Loucy (cell line): ENCODE measurements at regions not wholly inside any gene's neighbourhood (a gene's known extent, or its start where the extent isn't known, plus 50 kb on each side); places are given as distances from the start of the nearest gene placed in this dataset.

Experiments used
- H2AFZ ChIP-seq: fragments of 200-600 bp; sonication (generic); 2 replicates; pipeline ENCODE4 v1.6.0; 2016; ENCODE audit warnings: antibody characterized with exemption, mild to moderate bottlenecking, low read length, moderate library complexity
- H3F3A ChIP-seq: fragments of 200-600 bp; 2 replicates; pipeline ENCODE4 v1.6.0; 2016; ENCODE audit warnings: antibody characterized with exemption, low read depth, mild to moderate bottlenecking
- H3K27me3 ChIP-seq: fragments of 200-600 bp; sonication (generic); 2 replicates; pipeline ENCODE4 v1.6.1; 2014; ENCODE audit warnings: low read length, mild to moderate bottlenecking; ENCODE audit not compliant: insufficient read depth, poor library complexity, severe bottlenecking
- H3K36me3 ChIP-seq: fragments of 200-600 bp; sonication (generic); 2 replicates; pipeline ENCODE4 v1.6.1; 2016; ENCODE audit warnings: low read length; ENCODE audit not compliant: insufficient read depth
- H3K4me1 ChIP-seq: fragments of 200-600 bp; sonication (generic); 2 replicates; pipeline ENCODE4 v1.5.1; 2014; ENCODE audit warnings: low read length, mild to moderate bottlenecking; ENCODE audit not compliant: insufficient read depth, poor library complexity, severe bottlenecking
- H3K4me2 ChIP-seq: fragments of 200-600 bp; sonication (generic); 2 replicates; pipeline ENCODE4 v1.6.0; 2014; ENCODE audit warnings: antibody characterized with exemption, low read length, low read depth, mild to moderate bottlenecking; ENCODE audit not compliant: poor library complexity, severe bottlenecking
- H3K4me3 ChIP-seq: fragments of 200-600 bp; sonication (generic); 2 replicates; pipeline ENCODE4 v1.5.1; 2014; ENCODE audit warnings: low read length, mild to moderate bottlenecking, mixed read lengths; ENCODE audit not compliant: poor library complexity, severe bottlenecking
- H3K79me2 ChIP-seq: fragments of 200-600 bp; sonication (generic); 2 replicates; pipeline ENCODE4 v1.6.1; 2014; ENCODE audit warnings: low read length; ENCODE audit not compliant: insufficient read depth
- H3K9ac ChIP-seq: fragments of 200-600 bp; sonication (generic); 2 replicates; pipeline ENCODE4 v1.6.0; 2014; ENCODE audit warnings: mild to moderate bottlenecking, low read depth, low read length, moderate library complexity; ENCODE audit not compliant: poor library complexity, severe bottlenecking
- H3K9me2 ChIP-seq: fragments of 200-600 bp; sonication (generic); replicated peaks from 2 replicates; pipeline ENCODE4 v1.6.1; 2016; ENCODE audit warnings: low read depth, low read length, mixed read lengths
- H3K9me3 ChIP-seq: fragments of 200-600 bp; sonication (generic); 2 replicates; pipeline ENCODE4 v1.6.1; 2014; ENCODE audit warnings: mild to moderate bottlenecking, antibody characterized with exemption, low read length, low read depth; ENCODE audit not compliant: insufficient read depth
- H4K20me1 ChIP-seq: fragments of 200-600 bp; sonication (generic); 2 replicates; pipeline ENCODE4 v1.6.0; 2014; ENCODE audit warnings: antibody characterized with exemption, low read length, mild to moderate bottlenecking; ENCODE audit not compliant: insufficient read depth, poor library complexity, severe bottlenecking
- EZH2phosphoT487 ChIP-seq: fragments of 200-600 bp; IDR thresholded peaks from 2 replicates; pipeline ENCODE4 v1.6.1; 2018; ENCODE audit warnings: antibody characterized with exemption, mild to moderate bottlenecking, moderate library complexity, borderline replicate concordance
- TF ChIP-seq, protein P1 (sequence below): fragments of 200-600 bp; sonication (generic); conservative IDR thresholded peaks from 2 replicates; pipeline ENCODE4 v1.5.1; 2014; ENCODE audit warnings: mild to moderate bottlenecking, antibody characterized with exemption, low read length

GRCh38 chr9:88746029-88746742, 211.2 kb downstream of the NXNL2 start:
- H3F3A ChIP-seq, result no peaks in the 10 kb centered on the region
- H3K79me2 ChIP-seq, result no peaks in the 10 kb centered on the region
- no peaks in the 10 kb centered on the region for H3K9me2 ChIP-seq
- H4K20me1 ChIP-seq, result no peaks in the 10 kb centered on the region
- H3K36me3 ChIP-seq, result no peaks in the 10 kb centered on the region
- no peak overlapping the region for H3K4me3 ChIP-seq
- no peak for TF ChIP-seq EZH2phosphoT487
- TF ChIP-seq, protein P1, sequence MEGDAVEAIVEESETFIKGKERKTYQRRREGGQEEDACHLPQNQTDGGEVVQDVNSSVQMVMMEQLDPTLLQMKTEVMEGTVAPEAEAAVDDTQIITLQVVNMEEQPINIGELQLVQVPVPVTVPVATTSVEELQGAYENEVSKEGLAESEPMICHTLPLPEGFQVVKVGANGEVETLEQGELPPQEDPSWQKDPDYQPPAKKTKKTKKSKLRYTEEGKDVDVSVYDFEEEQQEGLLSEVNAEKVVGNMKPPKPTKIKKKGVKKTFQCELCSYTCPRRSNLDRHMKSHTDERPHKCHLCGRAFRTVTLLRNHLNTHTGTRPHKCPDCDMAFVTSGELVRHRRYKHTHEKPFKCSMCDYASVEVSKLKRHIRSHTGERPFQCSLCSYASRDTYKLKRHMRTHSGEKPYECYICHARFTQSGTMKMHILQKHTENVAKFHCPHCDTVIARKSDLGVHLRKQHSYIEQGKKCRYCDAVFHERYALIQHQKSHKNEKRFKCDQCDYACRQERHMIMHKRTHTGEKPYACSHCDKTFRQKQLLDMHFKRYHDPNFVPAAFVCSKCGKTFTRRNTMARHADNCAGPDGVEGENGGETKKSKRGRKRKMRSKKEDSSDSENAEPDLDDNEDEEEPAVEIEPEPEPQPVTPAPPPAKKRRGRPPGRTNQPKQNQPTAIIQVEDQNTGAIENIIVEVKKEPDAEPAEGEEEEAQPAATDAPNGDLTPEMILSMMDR, result no peak
- H3K4me1 ChIP-seq, result peaks cover 26% of the 10 kb centered on the region
- no peaks in the 10 kb centered on the region for H3K27me3 ChIP-seq
- H3K4me2 ChIP-seq, result no peak overlapping the region
- H3K9me3 ChIP-seq, result no peaks in the 10 kb centered on the region
- no peak overlapping the region for H3K9ac ChIP-seq
- no peak overlapping the region for H2AFZ ChIP-seq

GRCh38 chr9:88746743-88747398, 211.9 kb downstream of the NXNL2 start:
- Histone ChIP-seq H3F3A (no peaks in the 10 kb centered on the region), H2AFZ (peak overlapping the region; percentile 38; the same call in 1 of the 2 replicates), H3K9me3 (no peaks in the 10 kb centered on the region), H3K4me2 (no peak overlapping the region), H3K9ac (no peak overlapping the region), H3K79me2 (no peaks in the 10 kb centered on the region), H3K4me3 (no peak overlapping the region), H3K9me2 (no peaks in the 10 kb centered on the region), H3K27me3 (no peaks in the 10 kb centered on the region), H3K36me3 (no peaks in the 10 kb centered on the region), H4K20me1 (no peaks in the 10 kb centered on the region), H3K4me1 (peaks cover 26% of the 10 kb centered on the region)
- TF ChIP-seq, protein P1, result no peak
- no peak for TF ChIP-seq EZH2phosphoT487

DNA sequence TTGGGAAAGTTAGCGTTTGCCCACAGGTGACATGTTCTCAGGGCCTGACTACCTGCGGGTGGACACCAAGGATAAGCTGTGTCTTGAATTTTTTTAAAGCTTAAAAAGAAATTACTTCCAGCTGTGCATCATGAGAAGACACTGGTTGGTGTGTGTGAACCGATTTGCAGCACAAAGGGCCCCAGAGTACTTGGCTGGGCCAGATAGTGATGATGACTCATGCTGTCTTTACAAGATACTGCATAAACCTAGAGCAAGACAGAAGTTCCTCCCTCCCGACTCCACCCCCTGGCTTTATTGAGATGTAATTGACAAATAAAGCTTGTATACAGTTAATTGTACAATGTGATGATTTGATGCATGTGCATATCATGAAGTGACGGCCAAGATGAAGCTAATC, 212.8 kb downstream of the NXNL2 start:
- no peaks in the 10 kb centered on the region for H3K36me3 ChIP-seq
- H3K79me2 ChIP-seq, result no peaks in the 10 kb centered on the region
- H3K9me3 ChIP-seq, result no peaks in the 10 kb centered on the region
- H3K4me2 ChIP-seq, result no peak overlapping the region
- H3K9me2 ChIP-seq, result no peaks in the 10 kb centered on the region
- no peaks in the 10 kb centered on the region for H3K27me3 ChIP-seq
- no peaks in the 10 kb centered on the region for H4K20me1 ChIP-seq
- no peak overlapping the region for H3K4me3 ChIP-seq
- H3K9ac ChIP-seq, result no peak overlapping the region
- H3F3A ChIP-seq, result no peaks in the 10 kb centered on the region
- peaks cover 26% of the 10 kb centered on the region for H3K4me1 ChIP-seq
- TF ChIP-seq, protein P1, result no peak
- TF ChIP-seq EZH2phosphoT487, result no peak
- no peak overlapping the region for H2AFZ ChIP-seq
